8988T (cell line): ENCODE measurements at regions not wholly inside any gene's neighbourhood (a gene's known extent, or its start where the extent isn't known, plus 50 kb on each side); places are given as distances from the start of the nearest gene placed in this dataset.
"Not testable (repeated sequence)": the region's sequence is repeated elsewhere in the genome, so short reads cannot be mapped to it uniquely, and the experiment has no call there.

Experiments used
- DNase-seq: peaks from one replicate; pipeline ENCODE4 v3.0.0; 2011

DNA sequence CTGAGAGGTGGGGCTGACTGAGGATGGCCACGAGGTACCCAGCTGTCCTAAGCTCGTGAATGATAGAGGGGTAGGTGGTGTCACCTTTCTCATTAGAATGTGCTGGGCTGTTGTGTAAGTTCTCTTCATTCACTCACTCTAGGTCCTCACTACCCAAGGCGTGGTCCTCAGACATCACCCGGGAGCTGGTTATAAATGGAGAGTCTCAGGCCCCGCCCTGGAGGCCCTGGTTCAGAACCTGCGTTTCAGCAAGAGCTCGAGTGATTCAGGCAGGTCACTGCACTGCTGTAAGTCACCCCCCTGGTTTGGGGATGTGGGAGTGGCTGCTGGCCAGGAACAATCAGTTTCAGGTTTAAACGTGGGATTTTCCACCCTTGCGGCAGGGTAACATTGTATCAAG is 139.8 kb downstream of the FOXL1 start:
- DNase-seq = no peak

GRCh38 chr16:86722970-86723369 is 144.6 kb downstream of the FOXL1 start:
- DNase-seq = no peak

DNA sequence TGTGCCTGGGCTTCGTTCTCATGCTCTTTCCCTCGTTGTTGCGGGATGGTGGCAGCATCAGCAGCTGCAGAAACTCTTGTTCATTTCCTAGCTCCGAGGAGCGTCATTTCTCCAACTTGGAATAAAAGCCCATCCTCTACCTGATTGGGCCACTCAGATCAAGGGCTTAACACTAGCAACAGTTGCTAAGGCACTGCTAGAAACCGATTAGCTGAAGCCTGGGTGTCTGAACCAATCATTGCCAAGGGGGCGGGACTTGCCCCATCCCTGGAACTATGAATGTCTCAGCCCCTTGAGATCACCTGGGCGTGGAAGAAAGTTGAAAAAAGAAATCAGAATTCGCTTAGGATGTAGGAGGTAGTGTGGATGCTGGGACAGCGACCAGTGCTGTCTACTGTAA is 145.3 kb downstream of the FOXL1 start:
- DNase-seq = no peak

DNA sequence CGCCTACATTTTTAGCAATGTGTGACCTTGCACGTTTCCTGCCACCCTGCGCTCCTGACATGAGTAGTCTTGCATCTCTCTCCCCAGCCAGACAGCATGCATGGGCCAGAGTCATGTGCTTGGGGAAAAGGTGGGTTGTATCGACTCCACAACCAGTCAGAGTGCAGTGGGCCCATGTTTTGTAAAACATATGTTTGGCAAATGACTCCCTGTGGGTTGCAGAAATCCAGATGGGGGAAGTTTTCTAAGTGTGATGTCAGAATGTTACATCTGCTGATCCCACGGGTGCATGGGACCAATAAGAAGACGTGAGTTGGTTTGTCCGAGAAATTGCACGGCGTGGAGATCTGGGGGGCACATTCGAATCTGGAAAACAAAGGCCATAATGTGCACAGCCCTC is 147.1 kb downstream of the FOXL1 start:
- no peak for DNase-seq

DNA sequence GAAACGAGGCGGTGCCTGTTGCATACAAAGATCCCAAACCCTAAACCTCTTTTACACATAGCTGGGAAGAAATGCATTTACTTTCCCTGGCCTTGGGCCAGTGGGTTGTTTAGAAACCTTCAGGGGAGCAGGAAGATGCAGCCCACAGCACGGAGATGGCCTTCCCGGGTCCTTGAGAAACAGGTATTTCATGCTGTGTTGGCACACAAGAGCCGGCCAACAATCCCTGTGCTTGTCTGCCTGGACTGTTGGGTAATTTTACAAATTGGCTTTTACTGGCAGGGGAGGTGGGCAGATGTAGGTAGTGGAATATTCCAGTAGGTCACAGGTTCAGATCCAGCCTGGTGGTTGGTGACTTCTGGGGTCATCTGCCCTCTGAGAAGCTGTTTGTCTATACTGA is 148.0 kb downstream of the FOXL1 start:
- no peak for DNase-seq

DNA sequence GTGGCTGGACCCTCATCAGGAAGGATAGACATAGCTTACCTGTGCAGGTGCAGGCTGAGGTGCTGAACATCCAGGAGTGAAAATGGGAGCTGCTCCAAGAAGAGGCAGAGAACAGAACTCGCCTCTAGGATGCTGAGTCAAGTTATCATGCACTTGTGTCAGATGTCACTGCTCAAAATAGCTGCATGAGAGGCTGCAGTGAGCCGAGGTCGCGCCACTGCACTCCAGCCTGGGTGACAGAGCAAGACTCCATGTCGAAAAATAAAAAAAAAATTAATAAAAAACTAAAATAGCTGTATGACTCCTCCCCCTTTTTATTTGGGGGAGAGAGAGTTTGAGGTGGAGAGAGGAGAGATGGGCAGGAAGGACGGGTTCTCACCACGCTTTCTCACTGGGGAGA is 148.8 kb downstream of the FOXL1 start:
- DNase-seq = no peak

DNA sequence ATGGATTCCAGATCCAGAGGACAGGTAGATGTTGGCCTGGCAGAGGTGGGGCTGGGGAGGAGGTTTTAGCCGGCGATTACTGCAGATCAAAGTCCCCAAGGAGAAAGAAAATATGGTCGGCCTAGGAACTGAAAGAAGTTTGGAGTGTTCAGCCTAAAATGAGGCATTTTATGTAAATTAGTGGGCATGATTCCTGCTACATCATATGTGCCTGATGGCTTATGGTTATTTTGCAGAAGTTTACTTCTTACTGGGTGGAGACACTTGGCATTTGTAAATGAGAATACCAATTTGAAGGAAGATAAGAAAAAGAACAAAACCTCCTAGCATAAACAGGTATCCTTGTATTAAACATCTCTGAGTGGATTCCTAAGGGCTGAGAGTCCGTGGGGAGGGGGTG is 149.3 kb downstream of the FOXL1 start:
- no peak for DNase-seq

DNA sequence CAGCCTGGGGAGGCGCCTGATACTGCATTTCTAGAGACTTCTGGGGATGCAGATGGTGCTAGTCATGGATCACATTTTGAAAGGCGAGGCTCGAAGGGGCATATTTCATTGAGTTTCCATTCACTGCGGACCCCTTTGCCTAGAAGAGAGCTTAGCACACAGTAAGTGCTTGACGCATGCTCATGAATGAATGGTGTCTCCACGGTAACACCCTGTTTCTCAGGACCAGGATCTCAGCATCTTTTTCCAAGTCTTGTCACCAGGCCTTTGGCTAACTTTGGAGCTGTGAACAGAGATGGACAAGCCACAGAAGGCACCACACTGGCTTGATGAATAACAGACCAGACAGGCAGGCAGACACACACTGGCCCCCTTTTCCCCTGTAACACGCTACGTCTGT is 151.3 kb downstream of the FOXL1 start:
- no peak for DNase-seq

DNA sequence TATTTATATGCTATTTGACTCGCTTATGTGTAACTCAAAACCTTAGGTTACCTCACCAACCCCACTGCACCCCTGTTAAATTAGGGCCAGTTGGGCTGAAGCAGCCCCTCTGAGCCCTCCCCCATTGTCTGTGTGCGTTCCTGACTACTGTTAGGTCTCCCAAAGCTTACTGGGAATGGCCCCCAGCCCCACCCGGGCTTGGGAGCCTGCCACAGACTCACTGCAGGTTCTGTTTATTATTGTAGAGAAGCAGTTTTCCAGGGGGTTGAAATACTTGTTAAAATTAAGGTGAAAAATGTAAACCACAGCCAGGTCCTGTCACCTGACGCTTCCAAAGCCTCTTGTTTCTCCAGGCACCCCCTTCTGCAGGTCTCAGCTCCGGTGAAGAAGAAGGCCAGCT is 151.7 kb downstream of the FOXL1 start:
- no peak for DNase-seq

DNA sequence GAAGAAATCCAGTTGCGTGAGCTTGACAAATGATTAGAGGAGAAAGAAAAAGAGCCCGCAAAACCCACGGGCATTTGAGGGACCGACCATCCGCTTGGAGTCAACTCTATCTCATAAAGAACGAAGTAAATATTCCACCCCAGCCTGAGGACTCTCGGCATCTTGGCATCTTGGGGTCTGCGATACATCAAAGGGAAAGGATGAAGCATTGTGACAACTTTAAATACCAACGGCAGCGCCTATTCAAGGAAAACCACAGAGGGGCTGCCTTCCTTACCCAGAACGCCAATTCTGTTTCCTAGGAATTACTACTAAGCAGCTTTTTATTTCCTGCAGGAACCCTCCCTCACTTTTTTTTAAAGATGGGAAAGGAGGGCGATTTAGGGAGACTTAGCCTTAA is 152.2 kb downstream of the FOXL1 start:
- no peak for DNase-seq

- DNase-seq = no peak
Observed at GRCh38 chr16:86732621-86733295, 154.4 kb downstream of the FOXL1 start.

GRCh38 chr16:86733546-86734254 is 155.4 kb downstream of the FOXL1 start:
- DNase-seq = no peak

GRCh38 chr16:86734543-86735460 is 156.5 kb downstream of the FOXL1 start:
- no peak for DNase-seq

DNA sequence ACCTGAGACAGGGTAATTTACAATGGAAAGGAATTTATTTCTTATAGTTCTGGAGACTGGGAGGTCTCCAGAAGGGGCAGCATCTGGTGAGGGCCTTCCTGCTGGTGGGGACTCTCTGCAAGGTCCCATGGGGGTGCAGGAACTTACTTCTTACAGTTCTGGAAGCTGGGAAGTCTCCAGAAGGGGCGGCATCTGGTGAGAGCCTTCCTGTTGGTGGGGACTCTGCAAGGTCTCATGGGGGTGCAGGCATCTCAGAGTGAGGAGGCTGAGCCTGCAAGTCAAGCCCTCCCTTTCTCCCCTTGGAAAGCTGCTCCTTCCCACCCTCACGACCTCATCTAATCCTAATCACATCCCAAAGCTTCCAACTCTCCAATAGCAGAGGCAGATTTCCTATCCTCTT is 157.4 kb downstream of the FOXL1 start:
- no peak for DNase-seq

- no peak for DNase-seq
Observed at GRCh38 chr16:86736502-86736901, 158.2 kb downstream of the FOXL1 start.

GRCh38 chr16:86737083-86737482 is 158.7 kb downstream of the FOXL1 start:
- no peak for DNase-seq

GRCh38 chr16:86738322-86738721 is 160.0 kb downstream of the FOXL1 start:
- DNase-seq = not testable (repeated sequence)

- no peak for DNase-seq
Observed at GRCh38 chr16:86739178-86739577, 160.8 kb downstream of the FOXL1 start.

DNA sequence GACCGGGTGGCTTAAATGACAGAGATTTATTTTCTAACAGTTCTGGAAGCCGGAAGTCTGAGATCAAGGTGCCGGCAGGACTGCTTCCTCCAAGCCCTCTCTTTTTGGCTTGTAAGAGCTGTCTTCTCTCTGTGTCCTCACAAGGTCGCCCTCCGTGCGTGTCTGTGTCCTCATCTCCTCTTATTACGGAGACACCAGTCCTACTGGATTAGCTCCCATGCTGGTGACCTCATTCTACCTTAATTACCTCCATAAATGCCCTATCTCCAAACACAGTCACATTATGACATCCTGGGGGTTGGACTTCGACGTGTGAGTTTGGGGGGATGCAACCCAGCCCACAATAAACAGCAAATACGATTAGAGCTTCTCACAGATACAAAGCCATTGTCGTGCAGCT is 161.5 kb downstream of the FOXL1 start:
- no peak for DNase-seq

- no peak for DNase-seq
Observed at GRCh38 chr16:86740298-86740697, 161.9 kb downstream of the FOXL1 start.

GRCh38 chr16:86740906-86741799 is 162.8 kb downstream of the FOXL1 start:
- DNase-seq = peak; percentile 61

GRCh38 chr16:86747761-86748160 is 169.4 kb downstream of the FOXL1 start:
- DNase-seq = no peak

DNA sequence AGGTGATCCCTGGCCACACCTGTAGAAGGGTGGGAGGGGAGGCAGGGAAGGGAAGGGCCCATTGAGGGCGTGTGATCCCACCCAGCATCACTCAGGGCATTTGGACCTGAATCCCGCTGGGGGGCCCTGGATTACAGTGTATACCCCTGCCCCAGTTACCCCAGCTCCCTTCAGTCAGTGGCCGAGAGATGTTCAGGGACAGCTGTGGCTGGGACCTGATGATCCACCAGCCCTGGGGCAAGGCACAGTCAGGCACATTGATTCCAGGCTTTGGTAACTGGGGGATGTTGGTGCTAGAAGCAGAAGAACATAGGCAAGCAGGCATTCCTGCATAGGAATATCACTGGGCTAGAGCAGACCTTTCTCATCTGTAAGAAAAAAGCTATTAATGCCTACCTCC is 170.3 kb downstream of the FOXL1 start:
- DNase-seq = no peak
